Peyer's patch (tissue), 4 donors: ENCODE measurements at regions not wholly inside any gene's neighbourhood (a gene's known extent, or its start where the extent isn't known, plus 50 kb on each side); places are given as distances from the start of the nearest gene placed in this dataset.
"Not testable (repeated sequence)": the region's sequence is repeated elsewhere in the genome, so short reads cannot be mapped to it uniquely, and the experiment has no call there.

Source experiments
- DNase-seq, 3 donors: peaks; one replicate each; pipeline ENCODE4 v3.0.0-alpha.2; 2017 to 2019
- H3K27ac ChIP-seq, 4 donors: fragments of 200-600 bp; sonication (generic); one replicate each; pipeline ENCODE4 v1.5.1; 2016 to 2019
- H3K27me3 ChIP-seq, 2 donors: fragments of 200-600 bp; sonication (generic); one replicate each; pipeline ENCODE4 v1.5.1; 2019
- H3K36me3 ChIP-seq, 3 donors: fragments of 200-600 bp; sonication (generic); one replicate each; pipeline ENCODE4 v1.5.1; 2016 to 2019
- H3K4me1 ChIP-seq, 4 donors: fragments of 200-600 bp; sonication (generic); one replicate each; pipeline ENCODE4 v1.5.1; 2016 to 2019
- H3K4me3 ChIP-seq, 4 donors: fragments of 200-600 bp; sonication (generic); 1 replicate in 3 of 4; 2 replicates in 1 of 4; pipeline ENCODE4 v1.5.1; 2016 to 2019; ENCODE audit warnings: mild to moderate bottlenecking in 1 of 4
- H3K9me3 ChIP-seq, 4 donors: fragments of 200-600 bp; sonication (generic); one replicate each; pipeline ENCODE4 v1.5.1; 2016 to 2019; ENCODE audit warnings: mild to moderate bottlenecking in 1 of 4
- CTCF ChIP-seq, 6 experiments: fragments of 450-650 bp in 4 of 6; fragments of 200-600 bp in 2 of 6; sonication (generic) in 1 of 6; IDR thresholded peaks; one replicate each; pipeline ENCODE4 v1.5.1; 2017 to 2019; ENCODE audit warnings: antibody characterized with exemption in 6 of 6, mild to moderate bottlenecking in 3 of 6, moderate library complexity in 1 of 6
- POLR2A ChIP-seq, 2 donors: fragments of 450-650 bp; IDR thresholded peaks; one replicate each; pipeline ENCODE4 v1.5.1; 2017; ENCODE audit warnings: antibody characterized with exemption in 2 of 2, mild to moderate bottlenecking in 2 of 2, moderate library complexity in 2 of 2

- TF ChIP-seq CTCF (IDR thresholded peaks at IDR 0.05), result no peak
- no peak for TF ChIP-seq POLR2A (IDR thresholded peaks at IDR 0.05)
- Histone ChIP-seq H3K36me3 (no peaks in the 10 kb centered on the region), H3K4me3 (no peak overlapping the region)
Observed at GRCh38 chr3:181484026-181484425, 227.7 kb upstream of the SOX2 start.

GRCh38 chr3:181475146-181475545, 236.6 kb upstream of the SOX2 start:
- H3K27me3 ChIP-seq, H3K27ac ChIP-seq, H3K9me3 ChIP-seq, H3K4me1 ChIP-seq, DNase-seq, H3K4me3 ChIP-seq, H3K36me3 ChIP-seq: not testable (repeated sequence)

More at GRCh38 chr3:181484026-181484425, 227.7 kb upstream of the SOX2 start:
- H3K27ac ChIP-seq, result no peak overlapping the region
- H3K9me3 ChIP-seq, result no peaks in the 10 kb centered on the region
- no peaks in the 10 kb centered on the region for H3K27me3 ChIP-seq
- no peaks in the 10 kb centered on the region for H3K4me1 ChIP-seq
- DNase-seq, result no peak

- Histone ChIP-seq H3K27ac (no peak overlapping the region), H3K4me1 (no peaks in the 10 kb centered on the region), H3K27me3 (no peaks in the 10 kb centered on the region)
Observed at GRCh38 chr3:181470349-181470748, 241.4 kb upstream of the SOX2 start.

GRCh38 chr3:181464033-181464694, 247.6 kb upstream of the SOX2 start:
- no peak for TF ChIP-seq POLR2A (IDR thresholded peaks at IDR 0.05)
- TF ChIP-seq CTCF (IDR thresholded peaks at IDR 0.05), result no peak
- no peak for DNase-seq
- Histone ChIP-seq H3K4me1 (no peaks in the 10 kb centered on the region), H3K4me3 (no peak overlapping the region), H3K9me3 (no peaks in the 10 kb centered on the region), H3K27me3 (no peaks in the 10 kb centered on the region), H3K36me3 (no peaks in the 10 kb centered on the region), H3K27ac (no peak overlapping the region)

More at GRCh38 chr3:181470349-181470748, 241.4 kb upstream of the SOX2 start:
- no peaks in the 10 kb centered on the region for H3K36me3 ChIP-seq
- no peak overlapping the region for H3K4me3 ChIP-seq
- no peaks in the 10 kb centered on the region for H3K9me3 ChIP-seq
- DNase-seq, result no peak
- no peak for TF ChIP-seq POLR2A (IDR thresholded peaks at IDR 0.05)
- no peak for TF ChIP-seq CTCF (IDR thresholded peaks at IDR 0.05)

- no peak overlapping the region for H3K27ac ChIP-seq
- DNase-seq, result no peak
- no peaks in the 10 kb centered on the region for H3K9me3 ChIP-seq
- no peak overlapping the region for H3K4me3 ChIP-seq
- no peaks in the 10 kb centered on the region for H3K27me3 ChIP-seq
- H3K4me1 ChIP-seq, result no peaks in the 10 kb centered on the region
- no peaks in the 10 kb centered on the region for H3K36me3 ChIP-seq
- TF ChIP-seq CTCF (IDR thresholded peaks at IDR 0.05), result no peak
Observed at GRCh38 chr3:181461381-181461780, 250.3 kb upstream of the SOX2 start.

- Histone ChIP-seq H3K27ac (no peak overlapping the region), H3K27me3 (no peaks in the 10 kb centered on the region), H3K4me3 (no peak overlapping the region), H3K9me3 (no peaks in the 10 kb centered on the region), H3K4me1 (no peaks in the 10 kb centered on the region), H3K36me3 (no peaks in the 10 kb centered on the region)
- no peak for DNase-seq
- TF ChIP-seq CTCF (IDR thresholded peaks at IDR 0.05), result no peak
- no peak for TF ChIP-seq POLR2A (IDR thresholded peaks at IDR 0.05)
Observed at GRCh38 chr3:181459516-181459915, 252.2 kb upstream of the SOX2 start.
